Fibroblast of lung (primary cell): ENCODE measurements at regions not wholly inside any gene's neighbourhood (a gene's known extent, or its start where the extent isn't known, plus 50 kb on each side); places are given as distances from the start of the nearest gene placed in this dataset.

Source experiments
- DNase-seq, 2 donors: peaks; one replicate each; pipeline versions ENCODE4 v3.0.0 to v3.0.0-alpha.2; 2010; ENCODE audit warnings: low read depth in 2 of 2
- H2AFZ ChIP-seq: 2 replicates; pipeline ENCODE4 v1.5.1; 2012; ENCODE audit warnings: low read length, control low read depth, inconsistent platforms
- H3K27ac ChIP-seq: 2 replicates; pipeline ENCODE4 v1.5.1; 2011; ENCODE audit warnings: low read length, control low read depth; ENCODE audit not compliant: insufficient read depth
- H3K27me3 ChIP-seq: 2 replicates; pipeline ENCODE4 v1.5.1; 2011; ENCODE audit warnings: mild to moderate bottlenecking, low read length; ENCODE audit not compliant: control insufficient read depth, insufficient read depth
- H3K36me3 ChIP-seq: 2 replicates; pipeline ENCODE4 v1.5.1; 2011; ENCODE audit warnings: low read length; ENCODE audit not compliant: control insufficient read depth, insufficient read depth
- H3K4me1 ChIP-seq: 2 replicates; pipeline ENCODE4 v1.5.1; 2011; ENCODE audit warnings: low read length; ENCODE audit not compliant: control insufficient read depth, insufficient read depth; ENCODE audit errors: extremely low read depth
- H3K4me2 ChIP-seq: 2 replicates; pipeline ENCODE4 v1.5.1; 2011; ENCODE audit warnings: low read length, control low read depth; ENCODE audit not compliant: insufficient read depth; ENCODE audit errors: extremely low read depth
- H3K4me3 ChIP-seq, 4 experiments: fragments of 200-600 bp in 1 of 4; sonication (generic) in 1 of 4; replicated peaks in 1 of 4; 2 replicates each; pipeline ENCODE4 v1.5.1; 2011 to 2016; ENCODE audit warnings: low read length in 4 of 4, low read depth in 3 of 4, mild to moderate bottlenecking in 3 of 4, control low read depth in 2 of 4, inconsistent platforms in 1 of 4, mixed read lengths in 1 of 4; ENCODE audit not compliant: insufficient read depth in 1 of 4; ENCODE audit errors: control extremely low read depth in 1 of 4
- H3K79me2 ChIP-seq: 2 replicates; pipeline ENCODE4 v1.5.1; 2012; ENCODE audit warnings: mild to moderate bottlenecking, low read length, inconsistent platforms; ENCODE audit not compliant: control insufficient read depth, insufficient read depth
- H3K9ac ChIP-seq: 2 replicates; pipeline ENCODE4 v1.5.1; 2011; ENCODE audit warnings: mild to moderate bottlenecking, low read length, control low read depth; ENCODE audit not compliant: insufficient read depth
- H3K9me3 ChIP-seq: 2 replicates; pipeline ENCODE4 v1.5.1; 2012; ENCODE audit warnings: low read depth, low read length; ENCODE audit not compliant: control insufficient read depth, insufficient read depth
- H4K20me1 ChIP-seq: 2 replicates; pipeline ENCODE4 v1.5.1; 2011; ENCODE audit warnings: low read length; ENCODE audit not compliant: control insufficient read depth, insufficient read depth; ENCODE audit errors: extremely low read depth
- CTCF ChIP-seq, 2 donors: IDR thresholded peaks in 1 of 2; conservative IDR thresholded peaks in 1 of 2; 1 replicate in 1 of 2; 2 replicates in 1 of 2; pipeline ENCODE4 v1.5.1; 2011 to 2012; ENCODE audit warnings: low read length in 2 of 2, control low read depth in 1 of 2, inconsistent platforms in 1 of 2, low read depth in 1 of 2, mild to moderate bottlenecking in 1 of 2
- EZH2 ChIP-seq: IDR thresholded peaks from 2 replicates; pipeline ENCODE4 v1.5.1; 2012; ENCODE audit warnings: low read length, control low read depth, mild to moderate bottlenecking; ENCODE audit errors: missing control alignments

- H3K36me3 ChIP-seq, result no peaks in the 10 kb centered on the region
- no peak overlapping the region for H3K4me2 ChIP-seq
- H3K9me3 ChIP-seq, result no peaks in the 10 kb centered on the region
- no peak overlapping the region for H2AFZ ChIP-seq
- TF ChIP-seq CTCF (conservative IDR thresholded peaks at IDR 0.05 in 1 of 2, IDR thresholded peaks at IDR 0.05 in 1 of 2; ENCODE audit: low read depth in 1 of 2, low read length in 2 of 2), result no peak
- no peak for TF ChIP-seq EZH2
- no peak overlapping the region for H3K27ac ChIP-seq
- no peak for DNase-seq
- no peak overlapping the region for H3K4me3 ChIP-seq
- no peaks in the 10 kb centered on the region for H3K4me1 ChIP-seq
- no peaks in the 10 kb centered on the region for H3K79me2 ChIP-seq
- H4K20me1 ChIP-seq, result no peaks in the 10 kb centered on the region
- no peaks in the 10 kb centered on the region for H3K27me3 ChIP-seq
- no peak overlapping the region for H3K9ac ChIP-seq
Measured at GRCh38 chr6:50214937-50215336, 165.2 kb upstream of the DEFB112 start.

DNA sequence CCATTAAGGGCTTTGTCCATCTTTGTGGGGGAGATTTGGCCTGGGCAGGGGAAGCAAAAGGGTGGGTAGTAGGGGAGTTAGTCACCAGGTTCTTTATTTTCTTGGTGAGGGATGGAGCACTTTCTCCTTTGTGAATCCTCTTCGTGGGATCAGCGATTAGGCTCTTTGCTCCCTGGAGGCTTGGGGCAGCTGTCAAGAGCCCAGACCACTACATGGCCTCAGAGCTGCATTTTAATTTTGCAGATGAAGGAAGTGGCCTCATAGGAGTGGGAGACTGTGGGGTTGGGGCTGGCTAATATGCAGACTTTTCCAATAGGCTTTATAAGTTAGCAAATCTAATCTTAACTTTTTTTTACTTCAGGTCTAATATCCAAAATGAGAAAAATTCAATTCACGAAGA is 168.1 kb upstream of the DEFB112 start:
- no peak for DNase-seq
- H3K4me1 ChIP-seq, result no peaks in the 10 kb centered on the region
- H3K9me3 ChIP-seq, result no peaks in the 10 kb centered on the region
- H2AFZ ChIP-seq, result no peak overlapping the region
- H4K20me1 ChIP-seq, result no peaks in the 10 kb centered on the region
- no peak overlapping the region for H3K9ac ChIP-seq
- TF ChIP-seq EZH2 (no peak), CTCF (conservative IDR thresholded peaks at IDR 0.05 in 1 of 2, IDR thresholded peaks at IDR 0.05 in 1 of 2; ENCODE audit: low read depth in 1 of 2, low read length in 2 of 2) (no peak)
- H3K4me2 ChIP-seq, result no peak overlapping the region
- H3K27me3 ChIP-seq, result no peaks in the 10 kb centered on the region
- no peak overlapping the region for H3K4me3 ChIP-seq
- no peaks in the 10 kb centered on the region for H3K36me3 ChIP-seq
- no peak overlapping the region for H3K27ac ChIP-seq
- no peaks in the 10 kb centered on the region for H3K79me2 ChIP-seq

GRCh38 chr6:50236164-50236563 is 186.4 kb upstream of the DEFB112 start:
- H4K20me1 ChIP-seq, result no peaks in the 10 kb centered on the region
- no peaks in the 10 kb centered on the region for H3K9me3 ChIP-seq
- H3K9ac ChIP-seq, result no peak overlapping the region
- no peaks in the 10 kb centered on the region for H3K79me2 ChIP-seq
- H3K4me3 ChIP-seq, result no peak overlapping the region
- DNase-seq, result no peak
- H3K27ac ChIP-seq, result no peak overlapping the region
- H3K36me3 ChIP-seq, result no peaks in the 10 kb centered on the region
- H3K4me1 ChIP-seq, result no peaks in the 10 kb centered on the region
- TF ChIP-seq CTCF (conservative IDR thresholded peaks at IDR 0.05 in 1 of 2, IDR thresholded peaks at IDR 0.05 in 1 of 2; ENCODE audit: low read depth in 1 of 2, low read length in 2 of 2) (no peak), EZH2 (no peak)
- H2AFZ ChIP-seq, result no peak overlapping the region
- no peak overlapping the region for H3K4me2 ChIP-seq
- H3K27me3 ChIP-seq, result no peaks in the 10 kb centered on the region
